Calu3 (cell line): ENCODE measurements at regions not wholly inside any gene's neighbourhood (a gene's known extent, or its start where the extent isn't known, plus 50 kb on each side); places are given as distances from the start of the nearest gene placed in this dataset.

Source experiments
- BruUV-seq: library from RNA; stranded (reverse); fragments of 400-500 nt; replicated peaks from 2 replicates; lab custom pipeline; 2021; lab: Mats Ljungman, UMichigan
- CTCF ChIA-PET: fragments of 300-600 bp; sonication (Branson Sonifier 250); formaldehyde crosslinking; loops from one replicate; lab custom pipeline; 2022; ENCODE audit warnings: antibody characterized with exemption; lab: Charles Lee
- DNase-seq: peaks from one replicate; pipeline ENCODE4 v3.0.0; 2022
- H3K27ac Mint-ChIP-seq: one replicate; pipeline ENCODE4 v1.8.0; 2022; ENCODE audit warnings: mixed read lengths; ENCODE audit not compliant: unreplicated experiment
- H3K27me3 Mint-ChIP-seq: one replicate; pipeline ENCODE4 v1.8.0; 2022; ENCODE audit warnings: mixed read lengths; ENCODE audit not compliant: unreplicated experiment
- H3K36me3 Mint-ChIP-seq: one replicate; pipeline ENCODE4 v1.8.0; 2022; ENCODE audit warnings: mild to moderate bottlenecking, moderate library complexity, mixed read lengths; ENCODE audit not compliant: insufficient read depth, unreplicated experiment
- H3K4me1 Mint-ChIP-seq: one replicate; pipeline ENCODE4 v1.8.0; 2022; ENCODE audit warnings: mild to moderate bottlenecking, low read depth, mixed read lengths; ENCODE audit not compliant: unreplicated experiment
- H3K4me3 Mint-ChIP-seq: one replicate; pipeline ENCODE4 v1.8.0; 2022; ENCODE audit warnings: mild to moderate bottlenecking, low read depth, moderate library complexity, mixed read lengths; ENCODE audit not compliant: unreplicated experiment
- H3K9me3 Mint-ChIP-seq: one replicate; pipeline ENCODE4 v1.8.0; 2022; ENCODE audit warnings: low read depth, mixed read lengths; ENCODE audit not compliant: unreplicated experiment
- intact Hi-C: fragments of 100-400 bp; cut with micrococcal nuclease; formaldehyde crosslinking; loops from one replicate; pipeline ENCODE4 v1.10.0; 2022; ENCODE audit not compliant: unreplicated experiment
- TF ChIP-seq, protein P1 (sequence below): fragments of 200-600 bp; IDR thresholded peaks from one replicate; pipeline ENCODE4 v1.8.0; 2022; ENCODE audit warnings: antibody characterized with exemption; ENCODE audit not compliant: unreplicated experiment

DNA sequence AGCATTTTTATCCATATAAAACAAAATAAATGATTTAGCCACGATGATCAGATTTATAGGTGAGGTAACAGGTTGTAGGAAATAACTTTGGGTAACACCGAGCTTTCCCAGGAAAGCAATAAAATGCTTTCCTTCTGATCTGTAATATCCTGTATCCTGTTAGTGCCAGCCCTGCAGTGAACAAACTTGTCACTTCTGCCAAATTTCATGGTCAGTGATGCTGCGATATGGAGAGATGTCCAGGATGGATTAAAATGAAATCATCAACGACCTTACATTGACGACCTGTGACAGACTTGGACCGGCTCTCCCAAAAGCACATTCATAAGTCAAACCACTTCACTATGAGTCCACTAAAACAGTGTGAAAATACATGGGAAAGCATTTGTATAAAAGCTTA is 608.0 kb upstream of the NRP1 start:
- CTCF ChIA-PET, result interaction anchor here (0.7 kb wide), 1 partner anchor 754 kb away, joined by 3 read pairs; no protein-coding TSS in a partner anchor
- Mint-ChIP-seq H3K36me3 (no peaks in the 10 kb centered on the region), H3K4me3 (no peak overlapping the region), H3K4me1 (no peaks in the 10 kb centered on the region), H3K9me3 (no peaks in the 10 kb centered on the region), H3K27ac (no peak overlapping the region), H3K27me3 (no peaks in the 10 kb centered on the region)
- DNase-seq, result no peak
- BruUV-seq, result no TSS peak
- TF ChIP-seq, protein P1, sequence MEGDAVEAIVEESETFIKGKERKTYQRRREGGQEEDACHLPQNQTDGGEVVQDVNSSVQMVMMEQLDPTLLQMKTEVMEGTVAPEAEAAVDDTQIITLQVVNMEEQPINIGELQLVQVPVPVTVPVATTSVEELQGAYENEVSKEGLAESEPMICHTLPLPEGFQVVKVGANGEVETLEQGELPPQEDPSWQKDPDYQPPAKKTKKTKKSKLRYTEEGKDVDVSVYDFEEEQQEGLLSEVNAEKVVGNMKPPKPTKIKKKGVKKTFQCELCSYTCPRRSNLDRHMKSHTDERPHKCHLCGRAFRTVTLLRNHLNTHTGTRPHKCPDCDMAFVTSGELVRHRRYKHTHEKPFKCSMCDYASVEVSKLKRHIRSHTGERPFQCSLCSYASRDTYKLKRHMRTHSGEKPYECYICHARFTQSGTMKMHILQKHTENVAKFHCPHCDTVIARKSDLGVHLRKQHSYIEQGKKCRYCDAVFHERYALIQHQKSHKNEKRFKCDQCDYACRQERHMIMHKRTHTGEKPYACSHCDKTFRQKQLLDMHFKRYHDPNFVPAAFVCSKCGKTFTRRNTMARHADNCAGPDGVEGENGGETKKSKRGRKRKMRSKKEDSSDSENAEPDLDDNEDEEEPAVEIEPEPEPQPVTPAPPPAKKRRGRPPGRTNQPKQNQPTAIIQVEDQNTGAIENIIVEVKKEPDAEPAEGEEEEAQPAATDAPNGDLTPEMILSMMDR, result no peak
- intact Hi-C loops, result no loop called here

DNA sequence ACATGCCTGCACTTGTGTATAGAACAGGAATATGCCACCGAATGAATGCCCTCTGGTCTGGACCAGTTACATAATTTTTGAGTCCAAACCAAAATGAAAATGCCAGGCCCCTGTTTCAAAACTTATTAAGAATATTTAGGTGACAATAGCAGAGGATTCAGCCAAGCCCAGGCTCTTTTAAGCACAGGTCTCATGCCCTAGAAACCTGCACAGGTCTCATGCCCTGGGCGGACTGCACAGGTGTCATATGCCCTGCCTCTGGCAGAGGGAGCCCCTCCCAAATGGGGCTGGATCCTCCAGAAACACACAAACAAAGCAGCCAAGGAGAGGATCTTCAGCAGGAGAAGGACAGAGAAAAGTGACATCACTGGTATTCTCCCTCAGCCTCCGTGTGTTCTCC is 605.4 kb upstream of the NRP1 start:
- H3K4me1 Mint-ChIP-seq, result no peaks in the 10 kb centered on the region
- CTCF ChIA-PET, result no interaction called here
- TF ChIP-seq, protein P1, result no peak
- BruUV-seq, result no TSS peak
- no peak for DNase-seq
- H3K4me3 Mint-ChIP-seq, result no peak overlapping the region
- H3K36me3 Mint-ChIP-seq, result no peaks in the 10 kb centered on the region
- intact Hi-C loops, result no loop called here
- no peak overlapping the region for H3K27ac Mint-ChIP-seq
- no peaks in the 10 kb centered on the region for H3K27me3 Mint-ChIP-seq
- no peaks in the 10 kb centered on the region for H3K9me3 Mint-ChIP-seq

DNA sequence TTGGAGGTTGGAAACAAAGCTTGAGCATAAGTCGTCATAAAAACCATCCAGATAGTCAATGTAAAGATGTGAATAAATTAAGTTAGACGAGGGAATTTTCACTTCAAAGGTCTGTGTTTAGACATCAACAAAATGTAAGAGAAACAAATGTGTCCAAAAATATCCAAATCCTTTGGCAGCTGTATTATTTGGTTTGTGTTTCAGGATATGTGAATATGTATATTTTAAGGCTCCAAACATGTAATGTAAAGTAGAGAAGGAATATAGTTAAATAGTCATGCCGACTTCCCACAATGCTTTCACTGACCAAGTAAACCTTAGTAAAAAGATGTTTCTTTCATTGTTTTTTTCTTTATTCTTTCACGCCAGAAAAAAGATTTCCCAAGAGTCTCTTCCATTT is 604.9 kb upstream of the NRP1 start:
- CTCF ChIA-PET, result no interaction called here
- intact Hi-C loops, result no loop called here
- BruUV-seq, result no TSS peak
- Mint-ChIP-seq H3K4me3 (no peak overlapping the region), H3K36me3 (no peaks in the 10 kb centered on the region), H3K27me3 (no peaks in the 10 kb centered on the region), H3K4me1 (no peaks in the 10 kb centered on the region), H3K27ac (no peak overlapping the region), H3K9me3 (no peaks in the 10 kb centered on the region)
- DNase-seq, result no peak
- TF ChIP-seq, protein P1, result no peak

DNA sequence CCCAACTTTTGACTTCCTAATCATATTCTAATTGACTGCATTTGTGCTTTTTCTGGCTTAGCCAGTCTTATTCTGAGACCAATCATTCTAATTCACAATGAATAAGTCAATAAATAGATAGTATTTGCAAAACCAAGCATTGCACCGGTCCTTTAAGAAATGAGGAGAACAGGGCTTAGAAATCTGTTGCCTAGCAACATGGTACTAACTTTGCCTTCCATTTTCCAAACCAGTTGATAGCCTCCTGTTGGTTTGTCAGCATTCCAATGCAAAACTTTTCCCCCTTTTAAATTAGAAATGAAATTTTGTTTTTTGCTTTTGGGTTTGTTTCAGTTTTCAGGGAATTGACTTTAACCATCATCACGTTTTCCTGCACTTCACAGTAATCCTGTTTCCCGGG is 603.5 kb upstream of the NRP1 start:
- DNase-seq, result no peak
- Mint-ChIP-seq H3K4me3 (no peak overlapping the region), H3K9me3 (no peaks in the 10 kb centered on the region), H3K27me3 (no peaks in the 10 kb centered on the region), H3K27ac (no peak overlapping the region), H3K36me3 (no peaks in the 10 kb centered on the region), H3K4me1 (no peaks in the 10 kb centered on the region)
- TF ChIP-seq, protein P1, result no peak
- CTCF ChIA-PET, result no interaction called here
- intact Hi-C loops, result no loop called here
- BruUV-seq, result no TSS peak
